ENCODE measurements at regions not wholly inside any gene's neighbourhood (a gene's known extent, or its start where the extent isn't known, plus 50 kb on each side); places are given as distances from the start of the nearest gene placed in this dataset.

- TF ChIP-seq CTCF (IDR thresholded peaks at IDR 0.05) (no peak), POLR2A (IDR thresholded peaks at IDR 0.05) (no peak)
Observed at GRCh38 chr15:36517758-36518157, 61.7 kb upstream of the CDIN1 start.

Measured in lower leg skin (tissue), 3 donors.